CD4-positive, alpha-beta T cell (primary cell): ENCODE measurements at regions not wholly inside any gene's neighbourhood (a gene's known extent, or its start where the extent isn't known, plus 50 kb on each side); places are given as distances from the start of the nearest gene placed in this dataset.
"Not testable (repeated sequence)": the region's sequence is repeated elsewhere in the genome, so short reads cannot be mapped to it uniquely, and the experiment has no call there.

ENCODE experiments used
- ATAC-seq: fragments of 200-7000 bp; cut with Tn5 transposase; one replicate; pipeline ENCODE4 v1.10.0; 2022; ENCODE audit warnings: mild to moderate bottlenecking; ENCODE audit not compliant: poor library complexity
- CTCF ChIA-PET: fragments of 350-600 bp; sonication (Branson Sonifier 250); formaldehyde crosslinking; loops from one replicate; lab custom pipeline; 2021; ENCODE audit warnings: antibody characterized with exemption, inconsistent platforms; lab: Charles Lee
- POLR2A ChIA-PET: fragments of 350-600 bp; sonication (Branson Sonifier 250); formaldehyde crosslinking; loops from one replicate; lab custom pipeline; 2021; ENCODE audit warnings: antibody characterized with exemption, inconsistent platforms; lab: Charles Lee
- DNase-seq, 14 experiments: peaks; one replicate each; pipeline ENCODE4 v3.0.0-alpha.2; 2013 to 2020; ENCODE audit warnings: mixed read lengths in 2 of 14
- H3K27ac ChIP-seq, 2 donors: one replicate each; pipeline versions ENCODE4 v1.5.1 to v1.7.0; 2013; ENCODE audit warnings: low read length in 2 of 2, low read depth in 1 of 2, mild to moderate bottlenecking in 1 of 2
- H3K27me3 ChIP-seq, 2 experiments: 1 replicate in 1 of 2; 2 replicates in 1 of 2; pipeline versions ENCODE4 v1.6.1 to v1.7.0; 2013; ENCODE audit warnings: low read length in 2 of 2, control low read depth in 1 of 2, mild to moderate bottlenecking in 1 of 2, moderate library complexity in 1 of 2; ENCODE audit not compliant: insufficient read depth in 2 of 2, control insufficient read depth in 1 of 2
- H3K36me3 ChIP-seq: one replicate; pipeline ENCODE4 v1.6.1; 2013; ENCODE audit warnings: low read length, control low read depth; ENCODE audit not compliant: insufficient read depth
- H3K4me1 ChIP-seq: one replicate; pipeline ENCODE4 v1.6.1; 2013; ENCODE audit warnings: low read length, control low read depth; ENCODE audit not compliant: insufficient read depth
- H3K4me3 ChIP-seq: one replicate; pipeline ENCODE4 v1.5.1; 2013; ENCODE audit warnings: mild to moderate bottlenecking, low read length, moderate library complexity
- H3K9me3 ChIP-seq, 2 experiments: 1 replicate in 1 of 2; 2 replicates in 1 of 2; pipeline versions ENCODE4 v1.6.1 to v1.7.0; 2013; ENCODE audit warnings: low read length in 2 of 2, mild to moderate bottlenecking in 2 of 2, control low read depth in 1 of 2, moderate library complexity in 1 of 2; ENCODE audit not compliant: control insufficient read depth in 1 of 2, insufficient read depth in 1 of 2
- H3K27ac Mint-ChIP-seq: one replicate; pipeline ENCODE4 v1.8.0; 2020; ENCODE audit warnings: mixed read lengths
- H3K27me3 Mint-ChIP-seq: one replicate; pipeline ENCODE4 v1.8.0; 2021; ENCODE audit warnings: mixed read lengths
- H3K36me3 Mint-ChIP-seq: one replicate; pipeline ENCODE4 v1.8.0; 2021; ENCODE audit warnings: low read depth, mixed read lengths
- H3K4me1 Mint-ChIP-seq: one replicate; pipeline ENCODE4 v1.8.0; 2021; ENCODE audit warnings: low read depth, mixed read lengths
- H3K4me3 Mint-ChIP-seq: one replicate; pipeline ENCODE4 v1.8.0; 2020; ENCODE audit warnings: mild to moderate bottlenecking, mixed read lengths
- H3K9me3 Mint-ChIP-seq: one replicate; pipeline ENCODE4 v1.8.0; 2020; ENCODE audit warnings: mixed read lengths
- CTCF ChIP-seq: fragments of 200-600 bp; IDR thresholded peaks from one replicate; pipeline ENCODE4 v1.8.0; 2022; ENCODE audit warnings: antibody characterized with exemption, mild to moderate bottlenecking
- intact Hi-C, 2 experiments: fragments of 100-400 bp; cut with DNase I in 1 of 2; cut with micrococcal nuclease in 1 of 2; formaldehyde crosslinking; loops; one replicate each; pipeline versions ENCODE4 v1.15.1 to v1.9.0; 2023 to 2025; cut with DNase I, micrococcal nuclease

GRCh38 chr19:31885280-31885853 lies 460.0 kb upstream of the ZNF507 start:
- H3K27ac ChIP-seq, result no peak overlapping the region
- intact Hi-C loops, result no loop called here
- H3K9me3 Mint-ChIP-seq, result no peaks in the 10 kb centered on the region
- H3K36me3 Mint-ChIP-seq, result no peaks in the 10 kb centered on the region
- TF ChIP-seq CTCF, result no peak
- DNase-seq (no peak), ATAC-seq (no peak)
- H3K9me3 ChIP-seq, result peaks cover 0 to 12% of the 10 kb centered on the region in 2 experiments
- H3K4me1 ChIP-seq, result no peaks in the 10 kb centered on the region
- CTCF ChIA-PET, result no interaction called here
- no peaks in the 10 kb centered on the region for H3K4me1 Mint-ChIP-seq
- no peaks in the 10 kb centered on the region for H3K27me3 Mint-ChIP-seq
- no peaks in the 10 kb centered on the region for H3K27me3 ChIP-seq
- POLR2A ChIA-PET, result no interaction called here
- H3K27ac Mint-ChIP-seq, result no peak overlapping the region
- H3K4me3 ChIP-seq, result no peak overlapping the region
- H3K4me3 Mint-ChIP-seq, result no peak overlapping the region
- H3K36me3 ChIP-seq, result no peaks in the 10 kb centered on the region

GRCh38 chr19:31890230-31890629 lies 455.2 kb upstream of the ZNF507 start:
- no peak for ATAC-seq
- CTCF ChIA-PET, result no interaction called here
- no peaks in the 10 kb centered on the region for H3K4me1 ChIP-seq
- Mint-ChIP-seq H3K36me3 (no peaks in the 10 kb centered on the region), H3K27me3 (no peaks in the 10 kb centered on the region), H3K27ac (no peak overlapping the region), H3K4me1 (no peaks in the 10 kb centered on the region), H3K4me3 (no peak overlapping the region), H3K9me3 (peaks cover 6% of the 10 kb centered on the region)
- no peaks in the 10 kb centered on the region for H3K27me3 ChIP-seq
- no peaks in the 10 kb centered on the region for H3K36me3 ChIP-seq
- H3K9me3 ChIP-seq, result peaks cover 0 to 10% of the 10 kb centered on the region in 2 experiments
- POLR2A ChIA-PET, result no interaction called here
- TF ChIP-seq CTCF, result no peak
- intact Hi-C loops, result no loop called here
- no peak overlapping the region for H3K27ac ChIP-seq
- DNase-seq, result no peak
- no peak overlapping the region for H3K4me3 ChIP-seq

GRCh38 chr19:31892060-31892459 lies 453.4 kb upstream of the ZNF507 start:
- no peak overlapping the region for H3K27ac Mint-ChIP-seq
- H3K9me3 Mint-ChIP-seq, result peaks cover 8% of the 10 kb centered on the region
- Histone ChIP-seq H3K27ac (no peak overlapping the region), H3K4me1 (no peaks in the 10 kb centered on the region), H3K27me3 (no peaks in the 10 kb centered on the region), H3K4me3 (no peak overlapping the region), H3K9me3 (peaks cover 0 to 13% of the 10 kb centered on the region in 2 experiments), H3K36me3 (no peaks in the 10 kb centered on the region)
- CTCF ChIA-PET, result no interaction called here
- no peaks in the 10 kb centered on the region for H3K4me1 Mint-ChIP-seq
- H3K36me3 Mint-ChIP-seq, result no peaks in the 10 kb centered on the region
- POLR2A ChIA-PET, result no interaction called here
- no peak overlapping the region for H3K4me3 Mint-ChIP-seq
- no peak for DNase-seq
- intact Hi-C loops, result no loop called here
- ATAC-seq, result no peak
- H3K27me3 Mint-ChIP-seq, result no peaks in the 10 kb centered on the region
- no peak for TF ChIP-seq CTCF

GRCh38 chr19:31893491-31893890 lies 451.9 kb upstream of the ZNF507 start:
- H3K27ac ChIP-seq, H3K4me3 ChIP-seq, ATAC-seq, H3K4me1 ChIP-seq, CTCF ChIA-PET, H3K36me3 ChIP-seq, intact Hi-C loops, DNase-seq, H3K27me3 ChIP-seq, H3K9me3 Mint-ChIP-seq, POLR2A ChIA-PET, H3K27me3 Mint-ChIP-seq, H3K36me3 Mint-ChIP-seq, H3K4me3 Mint-ChIP-seq, H3K27ac Mint-ChIP-seq, H3K4me1 Mint-ChIP-seq: not testable (repeated sequence)
- H3K9me3 ChIP-seq, result peaks cover 0 to 13% of the 10 kb centered on the region in 2 experiments
